Naive thymus-derived CD8-positive, alpha-beta T cell (primary cell): ENCODE measurements at regions not wholly inside any gene's neighbourhood (a gene's known extent, or its start where the extent isn't known, plus 50 kb on each side); places are given as distances from the start of the nearest gene placed in this dataset.

ENCODE experiments used
- ATAC-seq, 2 donors: fragments of 150-1000 bp; cut with Tn5 transposase in 1 of 2; sonication (Bioruptor Pico), chemical (Tn5 transposase) in 1 of 2; 1 replicate in 1 of 2; 2 replicates in 1 of 2; pipeline ENCODE4 v1.10.0; 2021; ENCODE audit warnings: mild to moderate bottlenecking in 2 of 2, moderate library complexity in 2 of 2
- POLR2A ChIA-PET: fragments of 350-600 bp; sonication (Branson Sonifier 250); formaldehyde crosslinking; loops from one replicate; lab custom pipeline; 2021; ENCODE audit warnings: antibody characterized with exemption; lab: Charles Lee
- DNase-seq, 10 donors: peaks; one replicate each; pipeline versions ENCODE4 v3.0.0 to v3.0.0-alpha.2; 2020 to 2022
- H3K27ac Mint-ChIP-seq, 10 donors: one replicate each; pipeline ENCODE4 v1.8.0; 2020 to 2022; ENCODE audit warnings: mild to moderate bottlenecking in 10 of 10, mixed read lengths in 10 of 10, moderate library complexity in 4 of 10, inconsistent platforms in 1 of 10
- H3K27me3 Mint-ChIP-seq, 5 donors: one replicate each; pipeline ENCODE4 v1.8.0; 2021 to 2022; ENCODE audit warnings: mixed read lengths in 5 of 5
- H3K36me3 Mint-ChIP-seq, 3 donors: one replicate each; pipeline ENCODE4 v1.8.0; 2020 to 2022; ENCODE audit warnings: mixed read lengths in 3 of 3, mild to moderate bottlenecking in 2 of 3, inconsistent platforms in 1 of 3
- H3K4me1 Mint-ChIP-seq, 4 donors: one replicate each; pipeline ENCODE4 v1.8.0; 2021 to 2022; ENCODE audit warnings: mixed read lengths in 4 of 4
- H3K4me3 Mint-ChIP-seq, 10 donors: one replicate each; pipeline ENCODE4 v1.8.0; 2020 to 2022; ENCODE audit warnings: mild to moderate bottlenecking in 10 of 10, mixed read lengths in 10 of 10, moderate library complexity in 6 of 10, inconsistent platforms in 1 of 10
- H3K9me3 Mint-ChIP-seq, 9 donors: one replicate each; pipeline ENCODE4 v1.8.0; 2020 to 2022; ENCODE audit warnings: mixed read lengths in 9 of 9, mild to moderate bottlenecking in 3 of 9, inconsistent platforms in 1 of 9, moderate library complexity in 1 of 9

DNA sequence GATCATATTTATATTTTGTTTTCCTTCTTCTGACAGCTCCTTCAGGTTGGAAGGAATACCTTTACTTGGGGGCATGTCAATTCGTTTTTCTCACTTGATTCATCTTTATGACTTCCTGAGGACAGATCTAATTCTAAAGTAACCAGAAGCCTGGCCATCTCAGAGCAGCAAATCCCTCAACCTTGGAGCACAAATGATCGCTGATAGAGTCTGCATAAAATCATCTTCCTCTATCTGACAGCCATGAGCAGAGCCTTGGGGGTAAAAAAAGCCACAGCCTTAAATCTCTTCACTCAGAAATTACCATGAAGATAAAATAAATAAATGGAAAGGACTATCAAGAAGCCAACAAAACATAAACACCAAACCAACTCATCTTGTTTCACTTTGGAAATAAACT is 325.8 kb downstream of the PRR16 start:
- no peaks in the 10 kb centered on the region for H3K36me3 Mint-ChIP-seq
- no peak overlapping the region for H3K4me3 Mint-ChIP-seq
- peaks cover 0 to 6% (median 0%) of the 10 kb centered on the region in 9 donors for H3K9me3 Mint-ChIP-seq
- no peaks in the 10 kb centered on the region for H3K27me3 Mint-ChIP-seq
- no peaks in the 10 kb centered on the region for H3K4me1 Mint-ChIP-seq
- ATAC-seq (no peak), DNase-seq (no peak)
- H3K27ac Mint-ChIP-seq: no peak overlapping the region
- POLR2A ChIA-PET: no interaction called here

- POLR2A ChIA-PET: no interaction called here
- Mint-ChIP-seq H3K4me1 (no peaks in the 10 kb centered on the region), H3K27ac (no peak overlapping the region), H3K36me3 (no peaks in the 10 kb centered on the region), H3K27me3 (no peaks in the 10 kb centered on the region), H3K4me3 (no peak overlapping the region), H3K9me3 (peaks cover 0 to 6% (median 0%) of the 10 kb centered on the region in 9 donors)
- no peak for ATAC-seq
- DNase-seq: no peak
Measured at GRCh38 chr5:120790339-120790738, 326.2 kb downstream of the PRR16 start.

GRCh38 chr5:120792477-120792876 is 328.4 kb downstream of the PRR16 start:
- Mint-ChIP-seq H3K9me3 (peaks cover 0 to 7% (median 0%) of the 10 kb centered on the region in 9 donors), H3K27me3 (no peaks in the 10 kb centered on the region), H3K4me3 (no peak overlapping the region), H3K36me3 (no peaks in the 10 kb centered on the region), H3K27ac (no peak overlapping the region), H3K4me1 (no peaks in the 10 kb centered on the region)
- ATAC-seq (no peak), DNase-seq (no peak)
- POLR2A ChIA-PET: no interaction called here

DNA sequence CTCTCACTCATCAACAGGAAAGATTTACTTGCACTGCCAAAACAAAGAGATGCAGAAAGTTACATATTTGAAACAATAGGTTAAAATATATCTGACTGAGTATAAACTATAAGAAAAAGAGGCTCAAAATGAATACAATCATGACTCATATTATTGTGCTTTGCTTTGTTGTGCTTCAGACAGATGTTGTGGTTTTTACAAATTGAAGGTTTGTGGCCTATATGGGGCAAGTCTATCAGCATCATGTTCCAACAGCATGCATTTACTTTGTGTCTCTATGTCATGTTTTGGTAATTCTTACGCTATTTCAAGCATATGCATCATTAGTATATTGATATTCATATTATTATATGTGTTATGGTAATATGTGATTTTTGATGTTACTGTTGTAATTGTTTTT is 330.0 kb downstream of the PRR16 start:
- Mint-ChIP-seq H3K36me3 (no peaks in the 10 kb centered on the region), H3K4me1 (no peaks in the 10 kb centered on the region), H3K27me3 (no peaks in the 10 kb centered on the region), H3K9me3 (peaks cover 0 to 5% (median 0%) of the 10 kb centered on the region in 9 donors), H3K4me3 (no peak overlapping the region), H3K27ac (no peak overlapping the region)
- POLR2A ChIA-PET: no interaction called here
- ATAC-seq (no peak), DNase-seq (no peak)

- Mint-ChIP-seq H3K4me3 (no peak overlapping the region), H3K36me3 (no peaks in the 10 kb centered on the region), H3K4me1 (no peaks in the 10 kb centered on the region), H3K9me3 (peaks cover 0 to 22% (median 2%) of the 10 kb centered on the region in 9 donors), H3K27ac (no peak overlapping the region), H3K27me3 (no peaks in the 10 kb centered on the region)
- DNase-seq (no peak), ATAC-seq (no peak)
- POLR2A ChIA-PET: no interaction called here
Measured at GRCh38 chr5:120803282-120803681, 339.2 kb downstream of the PRR16 start.

DNA sequence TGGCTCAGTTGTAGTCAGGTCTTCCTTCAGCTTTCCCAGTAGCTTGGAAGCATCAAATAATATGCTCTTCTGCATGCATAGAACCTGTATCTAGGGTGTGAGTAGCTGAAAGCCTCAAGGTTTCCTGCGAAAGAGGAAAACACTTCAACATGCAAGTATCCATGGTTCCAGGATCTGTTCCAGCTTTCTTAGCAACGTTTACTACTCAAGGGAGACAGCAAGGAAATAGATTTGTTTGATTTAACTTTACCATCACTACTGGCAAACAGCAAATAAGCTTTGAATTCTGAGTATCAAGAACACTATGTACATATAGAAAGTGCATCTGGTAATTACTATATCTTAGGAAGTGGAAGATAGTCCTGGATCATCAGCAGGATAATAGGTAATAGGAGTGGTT is 341.0 kb downstream of the PRR16 start:
- H3K36me3 Mint-ChIP-seq: no peaks in the 10 kb centered on the region
- no peak overlapping the region for H3K4me3 Mint-ChIP-seq
- no peak overlapping the region for H3K27ac Mint-ChIP-seq
- peaks cover 0 to 25% (median 2%) of the 10 kb centered on the region in 9 donors for H3K9me3 Mint-ChIP-seq
- no peak for ATAC-seq
- POLR2A ChIA-PET: no interaction called here
- H3K4me1 Mint-ChIP-seq: no peaks in the 10 kb centered on the region
- H3K27me3 Mint-ChIP-seq: no peaks in the 10 kb centered on the region
- DNase-seq: no peak

DNA sequence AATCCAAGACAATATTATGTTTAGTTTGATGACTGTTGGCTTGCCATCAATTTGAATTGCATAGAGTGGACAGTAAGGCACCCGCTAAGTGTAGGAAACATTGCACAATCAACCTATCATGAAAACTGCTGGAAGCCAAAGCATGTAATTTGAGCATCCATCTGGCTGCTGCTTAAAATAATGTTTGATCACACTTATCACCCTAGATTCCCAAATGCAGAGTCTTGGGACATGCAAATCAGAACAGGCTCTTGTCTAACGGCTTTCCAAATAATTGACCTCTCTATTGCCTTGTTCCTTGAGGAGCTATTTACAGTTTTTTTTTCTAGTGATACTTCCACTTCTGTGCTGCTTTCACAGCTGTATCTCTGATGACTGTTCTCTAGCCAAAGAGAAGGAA is 342.1 kb downstream of the PRR16 start:
- ATAC-seq: no peak
- peaks cover 0 to 25% (median 2%) of the 10 kb centered on the region in 9 donors for H3K9me3 Mint-ChIP-seq
- no peaks in the 10 kb centered on the region for H3K4me1 Mint-ChIP-seq
- no peak for DNase-seq
- H3K27me3 Mint-ChIP-seq: no peaks in the 10 kb centered on the region
- no peak overlapping the region for H3K27ac Mint-ChIP-seq
- POLR2A ChIA-PET: no interaction called here
- no peaks in the 10 kb centered on the region for H3K36me3 Mint-ChIP-seq
- no peak overlapping the region for H3K4me3 Mint-ChIP-seq

GRCh38 chr5:120808135-120808534 is 344.0 kb downstream of the PRR16 start:
- no peak for ATAC-seq
- H3K36me3 Mint-ChIP-seq: no peaks in the 10 kb centered on the region

GRCh38 chr5:120808606-120809005 is 344.5 kb downstream of the PRR16 start:
- Mint-ChIP-seq H3K4me1 (no peaks in the 10 kb centered on the region), H3K4me3 (no peak overlapping the region), H3K36me3 (no peaks in the 10 kb centered on the region), H3K27ac (no peak overlapping the region), H3K9me3 (peaks cover 0 to 16% (median 4%) of the 10 kb centered on the region in 9 donors), H3K27me3 (no peaks in the 10 kb centered on the region)
- DNase-seq (no peak), ATAC-seq (no peak)
- POLR2A ChIA-PET: no interaction called here

More at GRCh38 chr5:120808135-120808534, 344.0 kb downstream of the PRR16 start:
- H3K9me3 Mint-ChIP-seq: peaks cover 0 to 16% (median 2%) of the 10 kb centered on the region in 9 donors
- no peak overlapping the region for H3K27ac Mint-ChIP-seq
- H3K27me3 Mint-ChIP-seq: no peaks in the 10 kb centered on the region
- no peaks in the 10 kb centered on the region for H3K4me1 Mint-ChIP-seq
- no peak for DNase-seq
- POLR2A ChIA-PET: no interaction called here
- H3K4me3 Mint-ChIP-seq: no peak overlapping the region

DNA sequence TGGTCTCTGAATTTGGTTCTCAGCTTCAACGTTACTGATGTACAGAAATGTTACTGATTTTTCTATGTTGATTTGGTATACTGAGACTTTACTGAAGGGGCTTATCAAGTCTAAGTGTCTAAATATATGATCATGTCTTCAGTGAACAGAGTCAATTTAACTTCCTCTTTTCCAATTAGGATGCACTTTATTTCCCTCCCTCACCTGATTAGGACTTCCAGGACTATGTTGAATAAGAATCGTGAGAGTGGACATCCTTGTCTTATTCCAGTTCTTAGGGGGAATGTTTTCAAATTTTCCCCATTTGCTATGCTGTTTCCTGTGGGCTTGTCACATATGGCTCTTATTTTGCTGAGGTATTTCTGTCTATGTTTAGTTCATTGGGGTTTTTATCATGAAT is 349.5 kb downstream of the PRR16 start:
- Mint-ChIP-seq H3K4me1 (no peaks in the 10 kb centered on the region), H3K9me3 (peaks cover 2 to 21% (median 11%) of the 10 kb centered on the region in 9 donors), H3K36me3 (peaks cover 0 to 6% (median 0%) of the 10 kb centered on the region in 3 donors), H3K27ac (no peak overlapping the region), H3K27me3 (no peaks in the 10 kb centered on the region), H3K4me3 (no peak overlapping the region)
- DNase-seq (no peak), ATAC-seq (no peak)
- POLR2A ChIA-PET: no interaction called here

- H3K27me3 Mint-ChIP-seq: no peaks in the 10 kb centered on the region
- ATAC-seq (no peak), DNase-seq (no peak)
- H3K4me1 Mint-ChIP-seq: no peaks in the 10 kb centered on the region
- POLR2A ChIA-PET: no interaction called here
- no peak overlapping the region for H3K27ac Mint-ChIP-seq
- no peak overlapping the region for H3K4me3 Mint-ChIP-seq
- peaks cover 0 to 10% (median 0%) of the 10 kb centered on the region in 3 donors for H3K36me3 Mint-ChIP-seq
- peaks cover 4 to 25% (median 13%) of the 10 kb centered on the region in 9 donors for H3K9me3 Mint-ChIP-seq
Measured at GRCh38 chr5:120817044-120817985, 353.2 kb downstream of the PRR16 start.

DNA sequence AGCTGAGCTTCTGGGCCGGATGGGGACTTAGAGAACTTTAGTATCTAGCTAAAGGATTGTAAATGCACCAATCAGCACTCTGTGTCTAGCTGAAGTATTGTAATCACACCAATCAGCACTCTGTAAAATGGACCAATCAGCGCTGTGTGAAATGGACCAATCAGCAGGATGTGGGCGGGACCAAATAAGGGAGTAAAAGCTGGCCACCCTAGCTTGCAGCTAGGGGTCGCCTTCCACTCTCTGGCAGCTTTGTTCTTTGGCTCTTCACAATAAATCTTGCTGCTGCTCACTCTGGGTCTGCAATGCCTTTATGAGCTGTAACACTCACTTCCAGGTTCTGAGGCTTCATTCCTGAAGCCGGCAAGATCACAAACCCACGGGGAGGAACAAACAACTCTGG is 354.0 kb downstream of the PRR16 start:
- Mint-ChIP-seq H3K27ac (no peak overlapping the region), H3K4me3 (no peak overlapping the region), H3K9me3 (peaks cover 3 to 25% (median 13%) of the 10 kb centered on the region in 9 donors), H3K4me1 (no peaks in the 10 kb centered on the region), H3K27me3 (no peaks in the 10 kb centered on the region), H3K36me3 (peaks cover 0 to 10% (median 0%) of the 10 kb centered on the region in 3 donors)
- POLR2A ChIA-PET: no interaction called here
- ATAC-seq: no peak
- no peak for DNase-seq

DNA sequence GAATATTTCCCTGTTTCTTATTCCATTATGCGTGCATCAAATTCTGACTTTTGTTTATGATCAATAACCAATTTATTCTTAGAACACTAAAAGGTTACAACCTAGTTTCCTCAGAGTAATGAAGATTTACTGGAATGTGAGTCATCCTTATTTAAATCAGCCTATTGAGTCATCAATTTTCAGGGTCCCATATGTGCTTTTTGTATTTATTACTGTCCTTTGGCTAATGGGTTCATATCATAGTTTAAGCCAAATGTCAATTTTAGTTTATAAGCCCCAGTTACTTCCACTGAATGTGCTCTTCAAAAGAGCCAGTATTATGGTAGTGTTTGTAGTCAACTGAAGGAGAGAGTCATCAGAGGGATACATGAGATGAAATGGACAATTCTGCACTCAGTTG is 359.2 kb downstream of the PRR16 start:
- Mint-ChIP-seq H3K27ac (no peak overlapping the region), H3K36me3 (peaks cover 0 to 4% (median 0%) of the 10 kb centered on the region in 3 donors), H3K4me3 (no peak overlapping the region)

More for the DNA sequence above, 359.2 kb downstream of the PRR16 start:
- POLR2A ChIA-PET: no interaction called here
- peaks cover 0 to 9% (median 4%) of the 10 kb centered on the region in 9 donors for H3K9me3 Mint-ChIP-seq
- DNase-seq (no peak), ATAC-seq (no peak)
- no peaks in the 10 kb centered on the region for H3K4me1 Mint-ChIP-seq
- no peaks in the 10 kb centered on the region for H3K27me3 Mint-ChIP-seq
